GM19324 (cell line): ENCODE measurements at regions not wholly inside any gene's neighbourhood (a gene's known extent, or its start where the extent isn't known, plus 50 kb on each side); places are given as distances from the start of the nearest gene placed in this dataset.
"Not testable (repeated sequence)": the region's sequence is repeated elsewhere in the genome, so short reads cannot be mapped to it uniquely, and the experiment has no call there.

Source experiments
- ATAC-seq: cut with Tn5 transposase; IDR thresholded peaks from one replicate; pipeline ENCODE4 v1.9.1; 2021; ENCODE audit warnings: mild to moderate bottlenecking, moderate library complexity; ENCODE audit not compliant: unreplicated experiment, low FRiP score

DNA sequence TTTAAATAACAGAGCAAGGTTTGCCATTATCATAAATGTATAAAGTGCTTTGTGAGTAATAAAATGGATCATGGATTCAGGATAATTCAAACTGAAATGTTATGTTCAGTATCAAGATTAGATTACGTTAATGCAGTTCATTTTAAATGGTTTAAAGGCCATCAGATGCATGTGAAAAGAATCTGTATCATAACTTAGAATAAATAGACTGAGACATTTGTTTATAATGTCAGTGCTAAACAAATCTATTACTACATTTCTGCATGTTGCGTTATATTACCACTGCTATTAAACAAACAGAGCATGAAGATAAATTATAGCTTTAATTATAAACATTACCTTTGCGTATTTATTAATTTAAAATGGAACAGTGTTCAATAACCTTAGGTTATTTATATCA, 160.2 kb downstream of the TOX3 start:
- ATAC-seq: no peak

GRCh38 chr16:52384378-52384777, 162.6 kb downstream of the TOX3 start:
- no peak for ATAC-seq

DNA sequence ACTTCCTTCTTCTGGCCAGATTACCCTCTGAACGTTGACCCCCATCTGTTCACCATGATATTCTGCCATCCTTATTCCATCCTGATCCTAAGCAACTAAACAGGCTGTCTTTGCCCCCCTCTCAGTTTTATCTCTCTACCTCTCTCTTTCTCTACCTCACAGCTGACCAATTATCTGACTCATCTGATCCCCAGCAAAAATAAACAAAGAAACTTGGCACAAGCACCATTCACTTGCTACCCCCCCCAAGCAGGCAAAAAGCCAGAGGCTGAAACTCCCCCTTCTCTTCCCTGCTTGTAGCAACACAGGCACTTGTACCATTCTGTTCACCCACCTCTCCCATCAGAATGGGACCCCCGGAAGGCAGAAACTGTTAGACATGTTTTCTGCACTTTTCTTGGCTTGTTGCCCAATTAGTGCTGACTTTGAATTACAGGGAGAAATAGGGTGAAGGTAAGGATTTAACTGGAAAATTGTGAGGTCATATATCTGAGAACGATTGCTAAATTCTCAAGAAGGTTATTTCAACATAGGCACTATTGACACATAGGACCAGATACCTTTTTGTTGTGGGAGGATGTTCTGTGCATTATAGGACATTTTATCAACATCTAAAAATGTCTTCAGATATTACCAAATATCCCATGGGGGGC, 163.2 kb downstream of the TOX3 start:
- ATAC-seq: no peak

DNA sequence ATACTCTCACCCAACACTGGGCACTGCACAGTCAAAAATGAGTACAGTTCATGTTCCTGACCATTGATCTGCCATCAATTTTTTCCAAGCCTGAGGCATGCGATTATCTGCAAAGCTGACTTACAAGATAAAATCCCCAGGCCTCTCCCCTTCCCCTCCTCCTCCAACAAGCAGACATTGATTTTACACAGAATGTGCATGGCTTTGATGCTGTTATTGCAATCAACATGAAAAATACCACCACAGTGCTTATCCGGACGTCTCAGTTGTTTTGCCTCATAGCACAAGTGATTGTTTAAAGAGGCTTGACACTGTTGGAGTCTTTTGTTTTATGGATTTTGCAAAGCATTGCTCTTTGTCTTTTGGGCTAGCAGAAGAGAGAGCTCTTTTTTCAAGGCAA, 163.8 kb downstream of the TOX3 start:
- no peak for ATAC-seq

GRCh38 chr16:52379551-52379950, 167.4 kb downstream of the TOX3 start:
- no peak for ATAC-seq

GRCh38 chr16:52376676-52377280, 170.2 kb downstream of the TOX3 start:
- ATAC-seq: no peak

DNA sequence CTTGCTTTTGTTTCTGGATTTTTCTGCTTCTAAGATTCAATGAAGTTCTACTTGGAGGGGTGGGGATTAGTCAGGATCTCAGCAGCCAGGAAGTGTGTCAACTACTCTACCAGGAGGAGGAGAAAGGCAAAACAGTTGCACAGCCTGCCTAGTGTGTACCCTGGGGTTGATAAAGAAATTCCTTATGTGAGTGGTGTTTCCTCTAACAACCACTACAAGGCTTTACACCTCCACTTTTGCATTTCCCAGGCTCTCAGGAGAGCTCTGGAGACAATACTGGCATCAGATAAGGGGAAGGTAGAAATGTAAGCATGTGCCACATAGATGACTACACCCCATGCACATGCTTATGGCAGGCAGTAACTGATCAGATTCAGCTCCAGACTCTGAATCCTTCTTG, 174.6 kb downstream of the TOX3 start:
- ATAC-seq: no peak

DNA sequence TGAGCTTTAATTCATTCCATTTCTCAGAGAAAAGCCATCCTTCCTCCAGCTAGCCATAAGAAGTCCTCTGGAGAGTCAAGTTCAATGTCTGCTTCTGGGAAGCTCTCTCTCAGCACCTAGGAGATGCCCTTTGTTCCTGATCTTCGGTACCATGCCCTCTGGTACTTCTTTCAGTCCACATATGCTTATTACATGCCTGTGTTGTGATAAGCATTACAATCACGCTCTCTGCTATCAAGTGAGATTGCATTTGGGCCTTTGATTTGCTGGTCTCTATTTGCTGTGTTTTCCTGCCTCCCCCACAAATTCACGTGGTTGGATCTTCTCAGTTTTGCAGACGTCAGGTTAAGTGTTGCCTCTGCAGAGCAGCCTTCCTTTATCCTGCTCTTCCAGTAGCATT, 178.1 kb downstream of the TOX3 start:
- no peak for ATAC-seq

GRCh38 chr16:52367821-52368220, 179.1 kb downstream of the TOX3 start:
- no peak for ATAC-seq

GRCh38 chr16:52366983-52367382, 180.0 kb downstream of the TOX3 start:
- ATAC-seq: no peak

DNA sequence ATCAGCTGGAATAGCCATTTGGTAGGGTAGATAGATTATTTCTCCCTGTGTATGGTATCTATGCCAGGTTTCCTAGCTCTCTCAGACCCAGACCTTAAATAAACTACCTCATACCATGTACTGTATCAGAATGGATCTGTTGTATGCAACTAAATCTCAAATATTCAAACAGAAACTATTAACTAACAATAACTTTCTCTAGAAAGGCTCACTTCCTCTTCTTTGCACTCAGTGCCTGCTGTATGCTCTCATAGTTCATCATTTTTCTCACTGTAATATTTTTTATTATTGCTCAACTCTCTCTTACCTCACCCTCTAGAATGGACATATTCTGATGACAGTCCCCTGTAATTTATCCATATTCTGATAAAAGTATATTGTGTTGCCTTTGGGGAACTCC, 182.4 kb downstream of the TOX3 start:
- no peak for ATAC-seq

GRCh38 chr16:52363082-52363481, 183.9 kb downstream of the TOX3 start:
- no peak for ATAC-seq

GRCh38 chr16:52357711-52358110, 189.2 kb downstream of the TOX3 start:
- no peak for ATAC-seq

- no peak for ATAC-seq
These were observed 193.7 kb downstream of the TOX3 start for GRCh38 chr16:52353249-52353648.

- ATAC-seq: no peak
These were observed 195.5 kb downstream of the TOX3 start for GRCh38 chr16:52351451-52351850.

DNA sequence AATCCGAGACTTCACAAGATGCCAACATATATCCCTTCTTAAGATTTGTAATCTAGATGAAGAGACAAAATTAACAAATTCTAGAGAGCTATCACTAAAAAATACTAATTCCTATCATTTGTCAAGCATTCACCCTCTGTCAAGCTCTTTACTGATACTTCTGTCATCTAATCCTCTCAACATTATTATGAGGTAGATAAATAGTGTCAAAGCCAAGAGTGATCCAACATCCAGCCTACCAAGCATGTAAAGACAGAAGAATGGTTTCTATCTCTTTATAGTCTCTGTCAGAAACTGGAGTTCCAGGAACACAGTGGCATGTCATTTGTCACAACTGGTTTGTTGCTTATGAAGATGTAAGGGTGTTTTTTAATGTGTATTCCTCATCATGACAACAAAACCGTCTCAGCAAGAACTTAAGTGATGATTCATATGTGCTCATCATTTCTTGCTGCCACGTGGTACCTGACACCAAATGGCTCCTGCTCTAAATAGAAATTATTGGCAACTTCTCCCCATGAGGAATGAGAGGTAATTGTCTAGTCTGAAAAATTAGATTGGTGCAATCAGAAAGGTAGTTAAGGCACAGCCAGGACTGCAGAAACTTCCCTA, 196.8 kb downstream of the TOX3 start:
- ATAC-seq: no peak

- no peak for ATAC-seq
These were observed 200.2 kb downstream of the TOX3 start for GRCh38 chr16:52346709-52347108.

GRCh38 chr16:52333673-52334072, 213.3 kb downstream of the TOX3 start:
- not testable (repeated sequence) for ATAC-seq

DNA sequence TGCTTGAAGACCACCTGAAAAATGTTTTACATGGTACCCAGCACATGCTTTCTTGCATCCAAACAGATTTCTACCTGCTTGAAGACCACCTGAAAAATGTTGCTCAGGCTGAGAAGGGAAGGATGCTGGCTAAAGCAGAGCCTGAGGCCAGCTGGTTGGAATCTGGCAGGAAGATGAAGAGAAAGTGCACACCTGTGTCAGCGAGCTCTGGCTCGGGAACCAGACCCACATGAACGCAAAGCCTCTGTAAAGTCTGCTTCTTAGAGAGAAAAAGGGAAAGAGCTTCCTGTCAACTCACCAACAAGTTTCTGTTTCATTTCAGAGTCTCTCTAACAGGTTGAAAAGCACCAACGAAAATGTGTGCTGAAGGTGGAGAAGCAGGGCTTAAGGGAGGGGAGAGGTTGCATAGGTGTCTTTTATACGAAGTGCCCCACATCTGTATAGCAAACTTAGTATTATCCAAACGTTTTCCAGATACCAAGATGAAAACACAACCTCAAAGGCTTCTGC, 226.0 kb downstream of the TOX3 start:
- ATAC-seq: no peak

DNA sequence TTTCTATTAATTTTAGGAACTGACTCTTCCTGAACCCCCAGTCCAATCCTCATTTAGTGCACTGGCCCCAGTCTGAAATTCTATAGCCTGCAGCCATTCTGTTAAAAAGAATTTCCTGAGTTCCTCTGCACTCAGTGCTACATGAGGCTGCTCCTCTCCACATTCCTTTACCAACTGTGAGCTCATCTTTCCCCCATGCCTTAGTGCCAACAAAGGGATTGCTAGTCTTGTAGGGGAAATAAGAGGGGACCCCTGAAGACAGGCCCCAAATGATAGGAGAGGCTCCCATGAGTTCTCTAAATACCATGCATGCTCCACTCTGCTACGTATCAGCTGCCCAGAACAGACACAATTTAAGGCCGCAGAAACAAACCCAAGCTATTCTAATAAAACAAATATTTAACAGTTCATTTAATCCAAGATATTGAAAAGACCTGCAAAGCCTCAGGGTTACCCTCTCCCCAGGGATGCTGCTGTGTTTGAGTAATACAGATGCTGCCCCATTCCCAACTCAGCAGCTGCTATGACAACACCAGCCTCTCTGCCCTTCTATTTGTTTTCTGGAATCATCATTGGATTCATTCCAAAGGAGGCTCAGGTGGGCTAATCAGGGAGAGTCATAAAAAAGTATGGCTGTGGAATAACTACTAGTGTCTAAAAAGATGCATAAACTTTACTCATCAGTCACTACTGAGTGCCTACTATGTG, 228.5 kb downstream of the TOX3 start:
- ATAC-seq: no peak

DNA sequence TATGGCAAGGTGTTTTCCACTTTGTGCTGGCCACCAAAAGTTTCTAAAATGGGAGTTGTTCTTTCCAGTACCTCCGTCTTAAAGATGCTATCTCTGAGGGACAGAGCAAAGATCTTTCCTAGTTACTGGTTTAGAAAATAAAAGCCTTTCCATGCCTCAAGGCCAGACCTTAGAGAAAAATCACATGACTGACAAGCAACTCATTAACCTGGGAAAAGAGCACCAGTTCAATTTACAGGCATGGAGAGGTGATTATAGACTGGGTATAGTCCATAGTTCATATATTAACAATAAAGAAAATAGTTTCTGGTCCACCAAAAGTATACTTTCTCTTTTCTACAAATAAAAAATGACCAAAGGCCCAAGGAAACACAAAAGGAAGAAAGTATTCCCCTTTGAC, 230.7 kb downstream of the TOX3 start:
- no peak for ATAC-seq
